ENCODE measurements at regions not wholly inside any gene's neighbourhood (a gene's known extent, or its start where the extent isn't known, plus 50 kb on each side); places are given as distances from the start of the nearest gene placed in this dataset.
"Not testable (repeated sequence)": the region's sequence is repeated elsewhere in the genome, so short reads cannot be mapped to it uniquely, and the experiment has no call there.

DNA sequence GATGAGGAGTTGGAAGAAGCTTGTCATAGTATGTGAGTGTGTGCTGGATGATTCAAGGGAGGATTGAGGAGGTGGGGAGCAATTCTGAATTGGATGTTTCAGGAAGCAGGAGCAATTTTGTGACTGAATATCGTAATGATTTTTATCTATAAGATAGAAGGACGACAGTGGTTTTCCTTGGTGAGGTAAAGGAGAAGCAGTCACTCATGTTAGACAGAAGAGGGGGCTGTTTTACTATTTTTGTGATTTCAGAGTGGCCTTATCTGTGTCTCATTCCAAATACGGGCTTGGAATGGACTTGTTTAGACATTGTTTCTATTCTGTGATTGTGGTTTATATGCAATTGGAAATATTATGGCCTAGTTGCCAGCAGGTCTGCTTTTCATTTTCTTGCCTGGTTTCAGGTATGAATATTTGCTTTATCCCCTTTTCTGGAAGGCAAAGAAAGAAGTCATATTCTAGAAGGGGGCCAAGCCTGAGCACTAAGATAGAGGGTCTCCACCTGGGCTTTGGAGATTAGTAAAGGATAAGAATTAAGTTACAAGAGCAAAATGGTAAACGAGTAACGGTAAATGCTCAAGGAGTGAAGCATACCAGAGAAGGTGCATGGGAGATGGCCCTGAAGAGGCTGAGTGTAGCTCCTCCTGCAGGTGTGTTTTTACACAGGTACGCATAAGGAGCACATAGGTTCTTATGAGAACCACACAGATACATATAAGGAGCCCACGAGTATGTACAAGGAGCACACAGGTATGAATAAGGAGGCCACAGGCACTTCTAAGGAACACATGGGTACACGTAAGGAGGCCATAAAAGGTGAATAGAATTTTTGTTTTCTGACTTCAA is 124.6 kb upstream of the KCNAB1 start:
- peak; percentile 9 for DNase-seq (ENCODE audit: low spot score)

DNA sequence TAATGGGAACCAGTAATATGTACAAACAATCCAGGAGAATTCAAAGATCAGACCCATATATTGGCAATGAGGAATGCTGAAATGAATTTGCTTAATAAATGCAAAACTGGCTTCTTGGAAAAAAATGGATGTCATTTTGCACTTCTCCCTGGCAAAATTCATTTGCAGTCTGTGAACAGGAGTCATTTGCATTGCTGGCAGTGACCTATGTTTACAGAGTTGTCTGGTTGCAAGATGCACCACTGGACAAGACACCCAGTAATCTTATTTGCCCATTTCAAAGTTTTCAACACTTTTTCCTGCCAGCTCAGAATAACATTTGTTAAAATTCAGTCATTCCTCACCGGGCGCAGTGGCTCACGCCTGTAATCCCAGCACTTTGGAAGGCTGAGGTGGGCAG is 123.5 kb upstream of the KCNAB1 start:
- no peak for DNase-seq (ENCODE audit: low spot score)

GRCh38 chr3:155998173-155998572 is 122.2 kb upstream of the KCNAB1 start:
- not testable (repeated sequence) for DNase-seq (ENCODE audit: low spot score)

DNA sequence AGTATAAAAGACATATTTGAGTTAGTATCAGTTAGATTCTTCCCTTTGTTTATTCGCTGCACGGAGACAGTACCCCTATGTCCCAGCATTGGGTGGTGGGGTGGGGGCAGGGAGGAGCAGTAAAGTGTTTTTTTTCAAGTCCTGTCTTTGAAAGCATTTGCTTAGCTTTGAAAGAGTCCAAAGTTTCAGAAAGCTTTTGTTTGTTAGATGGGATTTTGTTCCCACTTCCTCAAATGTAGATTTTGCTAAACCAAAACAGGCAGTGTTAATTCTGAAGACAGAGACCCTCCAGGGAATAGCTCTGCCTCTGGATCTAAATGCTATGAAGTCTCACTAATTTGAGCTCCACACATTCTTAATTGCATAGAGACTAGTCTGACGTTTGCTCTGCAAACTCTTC is 114.6 kb upstream of the KCNAB1 start:
- DNase-seq (ENCODE audit: low spot score), result no peak

- no peak for DNase-seq (ENCODE audit: low spot score)
These were observed 109.5 kb upstream of the KCNAB1 start for GRCh38 chr3:156010829-156011228.

DNA sequence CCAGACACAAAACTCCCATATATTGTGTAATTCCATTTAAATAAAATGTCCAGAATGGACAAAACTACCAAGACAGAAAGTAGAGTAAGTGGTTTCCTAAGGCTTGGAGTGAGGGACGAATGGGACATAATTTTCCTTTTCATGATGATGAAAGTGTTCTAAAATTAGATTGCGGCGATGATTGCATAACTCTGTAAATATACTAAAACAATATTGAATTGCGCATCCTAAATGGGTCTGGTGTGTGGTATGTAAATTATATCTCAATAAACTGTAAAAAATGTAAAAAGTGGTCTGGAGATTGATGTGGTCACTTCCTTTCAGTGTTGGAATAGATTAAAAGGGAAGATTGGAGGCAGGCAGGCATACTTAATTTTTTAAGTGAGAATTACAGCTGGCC is 105.9 kb upstream of the KCNAB1 start:
- no peak for DNase-seq (ENCODE audit: low spot score)

GRCh38 chr3:156016902-156017301 is 103.5 kb upstream of the KCNAB1 start:
- DNase-seq (ENCODE audit: low spot score), result no peak

DNA sequence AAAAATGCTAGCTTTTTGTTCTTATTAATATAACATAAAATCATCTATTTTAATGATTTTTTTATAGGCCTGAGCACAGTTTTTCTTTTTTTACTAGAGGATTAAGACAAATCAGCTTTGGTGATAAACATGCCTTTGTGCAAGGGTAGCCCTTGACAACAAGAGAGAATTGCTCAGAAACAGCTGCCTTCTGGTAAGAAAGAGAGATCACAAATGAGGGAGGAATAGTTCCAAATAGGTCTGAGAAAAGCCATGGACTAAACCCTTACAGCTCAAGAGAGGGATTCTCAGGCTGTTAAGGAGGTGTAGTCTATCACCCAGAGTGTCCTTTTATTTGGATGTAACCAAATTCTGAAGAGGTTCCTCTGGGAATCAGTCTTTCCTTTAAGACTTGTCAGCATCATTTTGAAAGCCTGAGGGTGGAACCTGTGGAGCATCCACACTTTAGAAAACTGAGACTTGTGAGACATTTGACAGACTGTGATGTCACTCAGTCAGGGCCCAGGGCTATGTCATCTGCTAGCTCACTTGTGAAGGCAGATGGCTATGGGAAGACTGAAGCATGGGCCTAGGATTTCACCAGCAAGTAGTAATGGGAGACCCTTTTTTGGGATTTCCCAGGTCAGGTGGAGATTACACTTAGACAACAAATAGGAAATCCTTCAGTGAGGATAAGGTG is 102.9 kb upstream of the KCNAB1 start:
- DNase-seq (ENCODE audit: low spot score), result no peak

GRCh38 chr3:156024904-156025533 is 95.4 kb upstream of the KCNAB1 start:
- no peak for DNase-seq (ENCODE audit: low spot score)

- DNase-seq (ENCODE audit: low spot score), result no peak
These were observed 91.2 kb upstream of the KCNAB1 start for GRCh38 chr3:156029208-156029607.

DNA sequence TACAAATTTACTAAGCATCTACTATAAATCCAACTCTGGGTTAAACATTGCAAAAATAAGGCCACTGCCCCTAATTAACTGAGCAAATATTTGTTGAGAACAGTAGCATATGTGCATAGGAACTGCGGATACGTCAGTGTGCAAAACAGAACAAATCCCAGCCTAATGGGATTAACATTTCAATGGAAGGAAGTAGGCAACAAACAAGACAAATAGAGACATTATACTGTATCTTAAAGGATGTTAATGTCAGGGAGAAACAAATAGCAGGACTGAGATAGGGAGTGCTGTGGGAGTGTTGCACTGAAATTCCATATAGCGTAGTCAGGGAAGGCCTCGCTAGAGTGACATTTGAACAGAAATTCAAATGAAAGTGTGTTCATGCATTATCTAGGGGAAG is 89.7 kb upstream of the KCNAB1 start:
- DNase-seq (ENCODE audit: low spot score), result no peak

- no peak for DNase-seq (ENCODE audit: low spot score)
These were observed 87.0 kb upstream of the KCNAB1 start for GRCh38 chr3:156033428-156033827.

DNA sequence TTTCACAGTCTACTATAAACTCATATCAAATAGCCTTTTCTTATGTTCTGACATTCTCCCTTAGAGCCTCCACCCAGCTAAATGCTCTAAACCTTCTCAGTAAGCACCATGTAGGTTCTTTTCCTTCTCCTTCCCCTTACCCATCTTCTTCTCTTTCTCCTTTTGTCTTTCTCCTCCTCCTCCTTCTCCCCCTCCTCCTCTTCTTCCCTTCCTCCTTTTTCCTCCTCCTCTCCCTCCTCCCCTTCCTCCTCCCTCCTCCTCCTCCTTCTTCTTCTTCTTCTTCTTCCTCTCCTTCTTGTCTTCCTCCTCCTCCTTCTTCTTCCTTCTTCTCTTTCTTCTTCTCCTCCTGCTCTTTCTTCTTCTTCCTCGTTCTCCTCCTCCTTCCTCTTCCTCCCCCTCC is 85.2 kb upstream of the KCNAB1 start:
- DNase-seq (ENCODE audit: low spot score), result no peak

GRCh38 chr3:156036258-156037053 is 83.9 kb upstream of the KCNAB1 start:
- no peak for DNase-seq (ENCODE audit: low spot score)

GRCh38 chr3:156037356-156037755 is 83.0 kb upstream of the KCNAB1 start:
- no peak for DNase-seq (ENCODE audit: low spot score)

DNA sequence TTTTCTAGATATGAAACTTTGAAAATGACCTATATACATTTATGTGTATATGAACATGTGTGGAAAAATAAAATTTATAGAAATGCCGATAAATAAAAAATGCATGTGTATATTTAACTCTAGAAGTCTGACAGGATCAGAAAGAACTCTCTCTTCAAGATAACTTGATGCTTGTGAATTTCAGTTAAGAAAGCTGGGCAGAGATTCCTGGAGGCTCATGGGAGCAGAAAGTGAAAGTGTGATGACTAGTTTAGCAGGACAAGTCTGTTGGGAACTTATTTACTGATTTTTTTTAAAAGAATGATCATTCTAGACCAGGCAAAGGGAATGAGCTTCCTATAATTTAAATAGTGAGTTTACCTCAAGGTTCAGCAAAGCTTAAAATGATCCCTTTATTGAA is 81.5 kb upstream of the KCNAB1 start:
- no peak for DNase-seq (ENCODE audit: low spot score)

GRCh38 chr3:156040041-156040440 is 80.3 kb upstream of the KCNAB1 start:
- DNase-seq (ENCODE audit: low spot score), result no peak

DNA sequence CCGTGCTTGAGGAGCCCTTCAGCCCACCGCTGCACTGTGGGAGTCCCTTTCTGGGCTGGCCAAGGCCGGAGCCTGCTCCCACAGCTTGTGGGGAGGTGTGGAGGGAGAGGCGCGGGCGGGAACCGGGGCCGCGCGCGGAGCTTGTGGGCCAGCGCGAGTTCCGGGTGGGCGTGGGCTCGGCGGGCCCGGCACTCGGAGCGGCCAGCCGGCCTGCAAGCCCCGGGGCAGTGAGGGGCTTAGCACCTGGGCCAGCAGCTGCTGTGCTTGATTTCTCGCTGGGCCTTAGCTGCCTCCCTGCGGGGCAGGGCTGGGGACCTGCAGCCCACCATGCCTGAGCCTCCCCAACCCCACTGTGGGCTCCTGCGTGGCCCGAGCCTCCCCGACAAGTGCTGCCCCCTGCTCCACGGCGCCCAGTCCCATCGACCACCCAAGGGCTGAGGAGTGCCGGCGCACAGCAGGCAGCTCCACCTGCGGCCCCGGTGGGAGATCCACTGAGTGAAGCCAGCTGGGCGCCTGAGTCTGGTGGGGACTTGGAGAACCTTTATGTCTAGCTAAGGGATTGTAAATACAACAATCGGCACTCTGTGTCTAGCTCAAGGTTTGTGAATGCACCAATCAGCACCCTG is 79.0 kb upstream of the KCNAB1 start:
- not testable (repeated sequence) for DNase-seq (ENCODE audit: low spot score)

GRCh38 chr3:156041856-156042255 is 78.5 kb upstream of the KCNAB1 start:
- not testable (repeated sequence) for DNase-seq (ENCODE audit: low spot score)

DNA sequence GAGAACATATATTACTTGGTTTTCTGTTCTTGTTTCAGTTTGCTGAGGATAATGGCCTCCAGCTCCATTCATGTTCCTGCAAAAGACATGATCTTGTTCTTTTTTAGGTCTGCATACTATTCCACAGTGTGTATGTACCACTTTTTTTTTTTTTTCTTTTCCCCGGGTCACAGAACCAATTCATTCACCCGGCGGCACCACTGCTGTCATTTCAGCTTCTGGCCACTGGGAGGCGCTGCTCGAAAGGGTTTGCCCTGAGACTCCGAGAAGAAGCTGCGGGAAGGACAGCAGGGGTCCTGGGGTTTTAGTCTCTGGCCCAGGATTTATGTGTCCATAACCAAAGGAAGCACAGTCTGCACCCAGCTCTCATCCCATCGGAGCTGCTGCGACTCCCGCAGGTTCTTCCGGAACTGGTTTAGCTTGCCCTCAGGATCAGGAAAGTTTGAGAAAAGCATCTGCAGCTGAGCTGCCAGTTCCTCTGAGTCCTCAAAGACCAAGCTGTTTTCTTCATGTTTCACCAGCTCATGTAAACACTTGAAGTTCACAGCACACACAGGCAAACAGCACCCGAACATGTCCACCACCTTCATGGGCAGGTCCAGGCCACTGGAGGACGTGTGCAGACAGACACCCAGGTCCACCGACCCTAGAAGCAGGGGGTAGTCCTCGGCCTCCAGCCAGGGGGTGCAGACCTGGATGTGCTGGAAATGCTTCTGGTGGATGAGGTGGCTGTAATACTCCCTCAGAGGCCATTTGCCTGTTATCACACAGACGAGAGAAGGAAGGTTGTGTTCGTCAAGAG is 76.3 kb upstream of the KCNAB1 start:
- DNase-seq (ENCODE audit: low spot score), result peak; percentile 53

DNA sequence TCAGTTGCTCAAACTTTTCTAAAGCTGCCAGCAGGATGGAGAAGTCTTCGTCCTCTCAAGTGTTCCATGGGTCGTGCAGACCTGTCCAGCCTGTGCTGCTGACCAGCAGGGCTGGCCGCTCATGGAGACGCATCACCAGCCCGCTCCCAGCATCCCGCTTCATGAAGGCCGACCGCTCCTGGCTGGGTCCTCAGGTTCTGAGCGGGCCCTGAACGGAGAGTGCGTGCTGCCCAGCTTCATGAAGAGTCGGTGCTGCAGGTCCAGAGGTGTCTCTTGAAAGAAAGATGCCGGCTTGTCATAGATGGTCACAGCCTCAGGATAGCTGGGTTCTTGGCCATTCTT is 75.8 kb upstream of the KCNAB1 start:
- DNase-seq (ENCODE audit: low spot score), result no peak
